Lower leg skin (tissue), 3 donors: ENCODE measurements at regions not wholly inside any gene's neighbourhood (a gene's known extent, or its start where the extent isn't known, plus 50 kb on each side); places are given as distances from the start of the nearest gene placed in this dataset.

Source experiments
- CTCF ChIP-seq, 3 donors: fragments of 450-650 bp; IDR thresholded peaks; one replicate each; pipeline ENCODE4 v1.5.1; 2016; ENCODE audit warnings: antibody characterized with exemption in 3 of 3, mild to moderate bottlenecking in 3 of 3, moderate library complexity in 2 of 3
- POLR2A ChIP-seq, 2 donors: fragments of 450-650 bp; IDR thresholded peaks; one replicate each; pipeline ENCODE4 v1.6.1; 2016 to 2017; ENCODE audit warnings: antibody characterized with exemption in 2 of 2, mild to moderate bottlenecking in 1 of 2, moderate library complexity in 1 of 2

GRCh38 chrX:103428525-103428924 lies 52.2 kb downstream of the BEX3 start:
- TF ChIP-seq CTCF (IDR thresholded peaks at IDR 0.05), result no peak
- no peak for TF ChIP-seq POLR2A (IDR thresholded peaks at IDR 0.05)
